Motor neuron (in vitro differentiated cells): ENCODE measurements at regions not wholly inside any gene's neighbourhood (a gene's known extent, or its start where the extent isn't known, plus 50 kb on each side); places are given as distances from the start of the nearest gene placed in this dataset.
A peak's percentile ranks its signal among the peaks of the same experiment; 100 is the strongest.

Experiments used
- ATAC-seq, 8 experiments: fragments of 200-7000 bp; cut with Tn5 transposase; replicated peaks in 6 of 8; 2 replicates each; pipeline ENCODE4 v1.8.0; 2021; ENCODE audit warnings: mild to moderate bottlenecking in 8 of 8, moderate library complexity in 8 of 8
- H3K27ac ChIP-seq, 2 donors: fragments of 250-450 bp; sonication (Bioruptor Pico); 2 replicates each; pipeline ENCODE4 v1.9.0; 2021; ENCODE audit warnings: antibody characterized with exemption in 2 of 2, mild to moderate bottlenecking in 2 of 2, moderate library complexity in 1 of 2
- H3K4me1 ChIP-seq, 2 donors: fragments of 250-450 bp; sonication (Bioruptor Pico); replicated peaks in 1 of 2; 2 replicates each; pipeline ENCODE4 v1.6.1; 2021; ENCODE audit warnings: antibody characterized with exemption in 2 of 2, mild to moderate bottlenecking in 2 of 2, moderate library complexity in 1 of 2
- H3K4me3 ChIP-seq, 5 donors: fragments of 250-450 bp; sonication (Bioruptor Pico); 2 replicates each; pipeline ENCODE4 v1.9.0; 2021; ENCODE audit warnings: antibody characterized with exemption in 5 of 5, mild to moderate bottlenecking in 5 of 5, moderate library complexity in 4 of 5
- WGBS, 10 experiments: fragments of 450-650 bp; shearing (Covaris generic); methylation state at CpG; one replicate each; pipeline ENCODE4 v1.0.0; 2022; 5-methylcytosine and 5-hydroxymethylcytosine counted together
- in situ Hi-C, 9 experiments: fragments of 400-800 bp; cut with MboI; loops; one replicate each; pipeline ENCODE4 v1.15.0; 2021; ENCODE audit warnings: low sequenced_read_pairs in 9 of 9, low pct_unique_long_range_greater_than_20kb in 2 of 9; ENCODE audit not compliant: unreplicated experiment in 9 of 9

DNA sequence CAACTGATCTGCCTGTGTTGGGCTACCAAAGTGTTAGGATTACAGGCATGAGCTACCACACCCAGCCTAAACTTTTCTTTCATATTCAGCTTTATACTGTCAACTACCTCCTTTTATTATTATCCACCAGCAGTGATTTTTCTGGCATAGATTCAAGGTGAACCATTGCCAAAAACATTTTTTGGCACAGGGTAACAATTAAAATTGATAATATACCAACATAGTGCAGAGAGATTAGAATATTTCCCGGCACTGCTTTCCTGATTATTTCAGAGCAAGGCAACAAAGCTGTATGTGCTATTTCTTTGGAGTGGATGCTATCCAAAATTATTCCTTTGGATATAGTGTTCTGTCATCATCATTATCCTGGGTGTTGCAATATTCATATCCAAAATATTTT is 781.6 kb upstream of the SOX9 start:
- in situ Hi-C loops: no loop called here
- ATAC-seq: no peak
- WGBS, 10 experiments: 10 to 100% (median 100%) methylated on average over 1 of the region's 1 CpG; no CpG with 5 or more reads in 2 of the 10 experiments
- no peaks in the 10 kb centered on the region for H3K4me1 ChIP-seq
- H3K27ac ChIP-seq: no peak overlapping the region
- H3K4me3 ChIP-seq: no peak overlapping the region

DNA sequence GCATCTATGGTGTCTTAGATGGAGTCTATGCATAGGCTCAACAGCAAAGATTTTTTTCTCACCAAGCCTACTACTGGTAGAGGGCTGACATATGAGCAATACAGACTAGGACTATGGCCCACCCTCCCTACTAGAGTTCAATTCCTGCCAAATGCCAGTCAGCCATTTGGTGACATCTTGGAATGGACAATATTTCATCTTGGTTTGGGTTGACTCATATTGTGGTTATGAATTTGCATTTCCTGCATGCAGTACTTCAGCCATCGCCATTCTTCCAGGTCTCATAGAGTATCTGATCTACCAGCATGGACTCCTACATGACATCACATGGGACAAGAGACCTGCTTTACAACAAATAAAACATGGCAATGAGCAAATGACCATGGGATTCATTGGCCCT is 778.1 kb upstream of the SOX9 start:
- Histone ChIP-seq H3K4me1 (no peaks in the 10 kb centered on the region), H3K27ac (no peak overlapping the region), H3K4me3 (no peak overlapping the region)
- in situ Hi-C loops: no loop called here
- WGBS, 10 experiments: 0 to 86% (median 23%) methylated on average over 1 of the region's 1 CpG; no CpG with 5 or more reads in 7 of the 10 experiments
- ATAC-seq: peak in 2 of 8 experiments; percentile 29 to 82

DNA sequence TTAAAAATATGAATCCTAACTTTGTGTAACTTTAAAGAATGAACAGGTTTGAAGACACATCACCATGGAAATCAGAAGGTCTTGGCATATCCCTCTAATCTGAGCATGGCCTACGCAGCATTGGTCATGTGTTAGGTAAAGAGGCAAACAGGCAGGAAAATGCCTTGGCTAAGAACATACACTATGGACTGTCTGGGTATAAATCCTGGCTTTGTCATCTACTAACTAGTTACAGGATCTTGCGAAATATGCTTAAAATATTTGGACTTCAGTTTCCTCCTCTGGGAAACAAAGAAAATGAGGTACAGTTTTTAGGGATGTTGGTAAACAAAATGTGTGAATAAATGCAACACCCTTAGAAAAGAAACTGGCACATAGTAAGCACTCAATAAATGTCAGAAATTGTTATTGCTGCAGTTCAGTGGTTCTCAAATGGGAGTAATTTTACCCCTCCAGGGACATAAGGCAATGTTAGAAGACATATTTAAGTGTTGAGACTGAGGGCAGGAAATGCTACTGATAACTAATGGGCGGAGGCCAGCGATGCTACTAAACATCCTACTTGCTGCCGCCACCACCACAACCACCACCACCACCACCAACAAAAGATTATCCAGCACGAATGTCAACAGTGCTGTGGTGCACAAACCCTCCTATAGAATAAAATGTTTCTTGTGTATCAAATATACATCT is 770.8 kb upstream of the SOX9 start:
- no peak for ATAC-seq
- H3K4me3 ChIP-seq: no peak overlapping the region
- in situ Hi-C loops: no loop called here
- no peak overlapping the region for H3K27ac ChIP-seq
- no peaks in the 10 kb centered on the region for H3K4me1 ChIP-seq
- WGBS, 10 experiments: 63 to 100% (median 88%) methylated on average over 2 to 5 of the region's 6 CpGs

DNA sequence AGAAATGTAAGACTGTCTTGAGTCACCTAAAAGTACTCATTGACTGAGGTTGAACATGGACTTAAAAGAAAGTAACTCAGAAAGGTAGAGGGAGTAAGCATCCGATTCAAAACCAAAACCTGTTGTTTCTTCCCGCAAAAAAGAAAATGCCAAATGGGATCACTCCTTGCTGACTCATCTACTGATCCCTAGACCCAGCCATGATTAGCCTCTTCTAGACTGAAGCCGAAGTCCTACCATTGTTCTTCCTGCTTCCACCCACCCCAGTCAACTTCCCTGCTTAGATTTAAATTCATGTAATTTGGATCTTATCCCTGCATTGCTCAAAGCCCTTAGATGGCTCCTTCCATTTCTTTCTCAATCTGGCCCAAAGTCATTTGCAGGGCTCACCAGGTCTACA is 760.5 kb upstream of the SOX9 start:
- peaks cover 6 to 19% of the 10 kb centered on the region in 2 donors for H3K4me1 ChIP-seq
- no peak overlapping the region for H3K27ac ChIP-seq
- ATAC-seq: no peak
- in situ Hi-C loops: no loop called here
- H3K4me3 ChIP-seq: no peak overlapping the region
- WGBS, 10 experiments: 25 to 100% (median 91%) methylated on average over 1 to 3 of the region's 3 CpGs; no CpG with 5 or more reads in 5 of the 10 experiments

DNA sequence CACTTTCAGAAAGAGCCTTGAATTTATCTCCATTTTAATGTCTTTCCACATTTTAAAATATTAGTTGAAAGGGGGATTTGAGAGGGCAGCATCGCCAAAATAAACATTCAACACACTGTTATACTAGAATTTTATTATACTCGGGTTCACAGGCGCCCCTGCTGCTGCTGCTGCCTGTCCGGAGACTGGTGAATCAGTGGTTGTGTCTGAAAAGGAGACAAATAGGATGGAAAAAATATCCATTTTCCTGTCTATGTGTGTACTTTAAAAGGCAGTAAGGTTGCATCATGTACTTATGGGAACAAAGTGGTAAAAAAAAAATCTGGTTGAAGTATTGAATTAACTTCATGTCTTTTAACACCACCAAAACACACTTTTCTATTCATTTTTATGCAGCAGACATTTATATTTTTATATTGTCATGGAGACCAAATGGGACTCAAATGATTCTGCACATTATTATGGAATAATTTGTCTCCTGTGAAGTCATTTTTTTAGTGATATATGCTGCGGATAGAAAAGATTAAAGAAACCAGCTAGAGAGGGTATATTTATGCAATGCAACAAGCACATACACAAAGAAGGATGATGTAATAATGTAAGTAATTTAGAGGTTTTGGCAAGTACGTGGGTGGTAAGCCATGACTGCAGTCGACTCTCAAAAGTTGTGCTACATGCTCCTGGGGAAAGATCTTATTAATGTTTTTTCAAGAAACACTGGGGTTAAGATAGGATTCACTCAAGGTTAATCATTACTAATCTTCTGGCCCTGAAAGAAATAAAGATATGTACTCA is 759.0 kb upstream of the SOX9 start:
- peaks cover 6 to 19% of the 10 kb centered on the region in 2 donors for H3K4me1 ChIP-seq
- 31 to 79% (median 64%) methylated on average over 1 to 7 of the region's 7 CpGs for WGBS, 10 experiments
- peak in 6 of 8 experiments; percentile 36 to 73 (median 56) for ATAC-seq
- H3K27ac ChIP-seq: no peak overlapping the region
- in situ Hi-C loops: no loop called here
- H3K4me3 ChIP-seq: no peak overlapping the region

DNA sequence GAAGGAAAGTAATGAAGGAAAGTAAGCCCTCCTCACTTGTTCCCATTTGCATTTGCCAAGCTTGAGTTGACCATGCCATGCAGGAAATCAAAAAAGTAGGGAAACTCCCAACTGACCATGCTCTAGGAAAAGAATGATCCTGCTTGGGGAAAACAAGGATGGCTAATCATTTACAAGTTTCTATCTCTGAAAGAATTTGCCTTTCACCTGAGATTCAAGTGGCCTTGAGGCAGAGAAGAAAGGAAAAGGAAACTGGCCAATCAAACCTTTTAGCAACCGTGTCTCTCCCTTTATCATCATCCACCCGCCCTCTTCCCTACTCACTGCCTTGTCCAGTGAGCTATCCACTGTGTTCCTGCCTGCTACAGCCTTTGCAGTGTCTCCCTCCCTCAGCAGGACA is 757.2 kb upstream of the SOX9 start:
- no peak for ATAC-seq
- in situ Hi-C loops: no loop called here
- peaks cover 6 to 19% of the 10 kb centered on the region in 2 donors for H3K4me1 ChIP-seq
- no peak overlapping the region for H3K4me3 ChIP-seq
- 53 to 100% (median 78%) methylated on average over 1 to 2 of the region's 2 CpGs; no CpG with 5 or more reads in 3 of the 10 experiments for WGBS, 10 experiments
- no peak overlapping the region for H3K27ac ChIP-seq

DNA sequence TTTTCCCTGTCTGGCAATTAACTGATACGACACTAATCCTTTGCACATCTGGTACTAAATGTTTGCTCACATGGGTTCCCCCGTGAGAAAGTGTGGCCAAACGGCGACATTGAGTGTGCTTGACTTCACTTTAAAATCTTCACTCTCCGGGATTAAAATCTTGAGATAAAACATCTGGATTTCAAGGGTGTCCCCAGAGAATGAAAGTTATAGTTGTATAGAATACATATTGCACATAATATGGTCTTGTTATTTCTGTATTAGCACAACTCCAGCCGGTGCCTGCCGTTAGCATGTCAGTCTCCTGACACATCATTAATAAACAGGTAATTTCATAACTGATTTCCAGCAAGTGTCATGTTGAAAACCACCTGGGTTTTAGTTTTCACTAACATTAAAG is 749.0 kb upstream of the SOX9 start:
- no peak for ATAC-seq
- in situ Hi-C loops: no loop called here
- WGBS, 10 experiments: 30 to 90% (median 80%) methylated on average over 1 to 7 of the region's 7 CpGs; no CpG with 5 or more reads in 1 of the 10 experiments
- no peak overlapping the region for H3K4me3 ChIP-seq
- H3K27ac ChIP-seq: no peak overlapping the region
- H3K4me1 ChIP-seq: no peaks in the 10 kb centered on the region

DNA sequence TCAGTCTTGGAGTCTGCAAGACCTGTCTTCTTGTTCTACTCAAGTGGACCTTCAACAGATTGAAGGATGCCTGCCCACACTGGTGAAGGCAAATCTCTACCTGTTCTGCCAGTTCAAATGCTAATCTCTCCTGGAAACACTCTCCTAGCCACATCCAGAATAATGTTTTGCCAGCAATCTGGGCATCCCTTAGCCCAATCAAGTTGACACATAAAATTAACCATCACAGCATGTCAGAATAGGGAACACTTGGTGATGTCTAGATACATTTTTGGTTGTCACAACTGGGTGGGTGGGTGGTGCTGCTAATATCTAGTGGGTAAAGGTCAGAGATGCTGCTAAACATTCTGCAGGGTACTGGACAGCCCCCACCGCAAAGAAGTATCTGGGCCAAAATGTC is 744.9 kb upstream of the SOX9 start:
- ATAC-seq: no peak
- no peak overlapping the region for H3K4me3 ChIP-seq
- in situ Hi-C loops: no loop called here
- 80 to 100% (median 100%) methylated on average over 1 of the region's 1 CpG; no CpG with 5 or more reads in 5 of the 10 experiments for WGBS, 10 experiments
- no peak overlapping the region for H3K27ac ChIP-seq
- H3K4me1 ChIP-seq: no peaks in the 10 kb centered on the region

DNA sequence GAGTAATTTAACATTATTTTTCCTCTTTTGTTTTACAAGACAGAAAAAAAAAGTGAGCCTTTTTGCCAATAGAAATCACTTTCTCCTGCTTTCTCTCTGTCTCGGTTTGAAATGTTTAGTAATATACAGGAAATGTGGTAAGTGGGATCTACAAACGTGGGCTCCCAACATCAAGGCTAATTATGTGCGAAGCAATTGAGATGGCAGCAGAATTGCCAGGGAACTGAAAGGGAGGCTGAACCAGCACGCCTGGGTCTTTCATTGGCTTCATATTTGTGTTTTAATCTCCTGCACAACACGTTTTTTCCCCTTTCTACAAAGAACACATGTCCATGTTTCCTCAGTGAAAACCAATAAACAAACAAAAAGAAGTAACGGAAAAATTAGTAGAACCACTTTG is 743.9 kb upstream of the SOX9 start:
- no peak for ATAC-seq
- 25 to 89% (median 72%) methylated on average over 2 to 6 of the region's 6 CpGs; no CpG with 5 or more reads in 1 of the 10 experiments for WGBS, 10 experiments
- Histone ChIP-seq H3K27ac (no peak overlapping the region), H3K4me3 (no peak overlapping the region), H3K4me1 (no peaks in the 10 kb centered on the region)
- in situ Hi-C loops: no loop called here

DNA sequence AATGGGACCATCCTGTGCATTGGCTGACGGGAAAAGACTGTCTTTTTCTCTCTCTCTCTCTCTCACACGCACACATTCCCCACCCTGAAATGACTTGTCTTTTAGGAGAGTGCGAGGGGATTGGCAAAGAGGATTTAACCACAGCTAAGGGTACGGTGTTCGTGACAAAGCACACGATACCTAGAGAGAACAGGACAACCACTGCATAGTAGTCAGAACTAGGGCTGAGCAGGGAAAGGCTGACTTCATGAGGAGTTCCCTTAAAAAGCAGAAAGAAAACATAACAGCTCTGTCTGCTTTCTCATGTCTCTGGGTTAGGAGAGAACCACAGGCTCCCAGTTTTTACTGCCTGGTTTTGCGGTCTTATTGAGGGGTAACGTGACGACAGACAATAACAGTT is 742.8 kb upstream of the SOX9 start:
- H3K4me3 ChIP-seq: no peak overlapping the region
- H3K4me1 ChIP-seq: no peaks in the 10 kb centered on the region
- WGBS, 10 experiments: 40 to 100% (median 90%) methylated on average over 1 to 9 of the region's 9 CpGs; no CpG with 5 or more reads in 1 of the 10 experiments
- in situ Hi-C loops: no loop called here
- no peak for ATAC-seq
- H3K27ac ChIP-seq: peak overlapping the region in 1 of 2 donors; percentile 23

DNA sequence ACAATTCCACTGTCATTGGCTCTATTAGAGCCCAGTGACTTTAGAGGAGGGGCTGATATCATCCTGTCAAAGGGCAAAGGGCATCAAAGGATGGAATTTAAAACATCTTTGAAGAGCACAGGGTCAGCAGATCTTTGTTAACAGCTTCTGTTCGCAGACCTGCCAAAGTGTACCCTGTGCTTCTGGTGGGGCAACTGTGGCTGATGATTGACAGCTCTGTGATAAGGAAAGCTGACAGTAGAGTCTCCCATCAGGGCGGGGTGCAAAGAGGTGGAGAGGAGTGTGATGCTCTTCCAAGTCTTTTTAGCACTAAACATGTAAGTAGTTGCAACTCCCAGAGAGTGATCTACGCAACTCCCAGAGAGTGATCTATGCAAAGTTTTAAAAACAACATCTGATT is 742.1 kb upstream of the SOX9 start:
- H3K4me1 ChIP-seq: no peaks in the 10 kb centered on the region
- WGBS, 10 experiments: 60 to 100% (median 83%) methylated on average over 1 to 3 of the region's 3 CpGs; no CpG with 5 or more reads in 2 of the 10 experiments
- no peak for ATAC-seq
- H3K27ac ChIP-seq: no peak overlapping the region
- in situ Hi-C loops: no loop called here
- H3K4me3 ChIP-seq: no peak overlapping the region

DNA sequence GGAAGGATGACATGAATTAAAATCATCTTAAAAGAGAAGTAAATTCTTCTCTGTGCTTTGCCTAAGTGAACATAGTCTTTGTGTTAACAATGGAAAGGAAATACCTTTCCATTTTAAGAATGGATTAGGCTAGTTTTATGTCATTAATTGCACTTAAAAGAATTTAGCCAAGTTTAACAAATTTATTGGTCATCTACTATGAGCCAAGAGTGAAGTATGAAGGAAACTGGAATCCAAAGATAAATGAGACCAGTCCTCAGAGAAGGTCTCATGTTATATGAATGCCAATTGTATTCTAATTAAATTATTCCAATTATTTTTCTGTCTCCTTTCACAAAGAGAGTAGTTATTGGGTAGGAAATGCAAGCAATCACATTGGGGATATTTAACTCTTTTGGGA is 741.3 kb upstream of the SOX9 start:
- no peak for ATAC-seq
- in situ Hi-C loops: no loop called here
- Histone ChIP-seq H3K4me1 (peaks cover 2 to 7% of the 10 kb centered on the region in 2 donors), H3K4me3 (no peak overlapping the region), H3K27ac (no peak overlapping the region)

DNA sequence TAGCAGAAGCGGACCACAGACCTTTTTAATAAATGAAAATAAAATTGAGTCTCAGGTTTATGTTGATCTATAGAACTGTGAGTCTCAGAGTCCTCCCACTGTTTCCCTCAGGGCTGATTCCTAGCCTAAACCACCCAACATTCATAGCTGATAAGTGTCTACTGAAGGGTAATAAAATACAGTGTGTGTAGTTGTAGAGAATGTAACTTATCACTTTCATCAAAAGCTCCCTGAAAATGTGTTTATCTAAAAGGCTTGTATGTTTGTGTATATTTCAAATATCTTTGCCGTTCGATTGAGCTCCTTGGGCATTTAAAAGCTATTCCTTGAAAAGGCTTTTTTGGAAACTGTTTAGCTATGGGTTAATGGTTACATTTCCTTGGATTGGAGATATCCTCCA is 740.3 kb upstream of the SOX9 start:
- Histone ChIP-seq H3K27ac (no peak overlapping the region), H3K4me3 (no peak overlapping the region), H3K4me1 (peaks cover 2 to 7% of the 10 kb centered on the region in 2 donors)
- ATAC-seq: no peak
- 92 to 100% (median 97%) methylated on average over 1 to 3 of the region's 3 CpGs for WGBS, 10 experiments
- in situ Hi-C loops: no loop called here
